ENCODE measurements at regions not wholly inside any gene's neighbourhood (a gene's known extent, or its start where the extent isn't known, plus 50 kb on each side); places are given as distances from the start of the nearest gene placed in this dataset.

DNA sequence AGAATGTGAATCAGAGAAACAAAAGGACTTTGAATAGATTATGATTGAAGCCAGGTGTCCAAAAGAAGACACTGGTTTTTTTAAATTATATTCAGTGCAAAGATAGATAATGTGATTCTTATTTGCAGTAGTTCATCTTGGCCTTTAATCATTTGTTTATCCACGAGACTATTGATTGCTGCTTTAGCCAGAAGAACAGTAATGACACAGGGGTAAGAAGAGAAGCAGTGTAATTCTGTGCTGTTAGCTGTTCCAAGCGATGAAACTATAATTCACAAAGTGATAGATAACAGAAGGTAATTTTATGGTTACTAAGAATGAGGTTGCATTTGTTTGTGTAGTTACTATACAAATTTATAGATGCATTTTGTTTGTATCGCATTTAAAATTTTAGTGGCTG is 311.6 kb downstream of the MZT1 start:
- Histone ChIP-seq H3K27ac (no peak overlapping the region), H3K4me3 (no peak overlapping the region)
- no peak for DNase-seq (ENCODE audit: low spot score)
- TF ChIP-seq, protein P1, sequence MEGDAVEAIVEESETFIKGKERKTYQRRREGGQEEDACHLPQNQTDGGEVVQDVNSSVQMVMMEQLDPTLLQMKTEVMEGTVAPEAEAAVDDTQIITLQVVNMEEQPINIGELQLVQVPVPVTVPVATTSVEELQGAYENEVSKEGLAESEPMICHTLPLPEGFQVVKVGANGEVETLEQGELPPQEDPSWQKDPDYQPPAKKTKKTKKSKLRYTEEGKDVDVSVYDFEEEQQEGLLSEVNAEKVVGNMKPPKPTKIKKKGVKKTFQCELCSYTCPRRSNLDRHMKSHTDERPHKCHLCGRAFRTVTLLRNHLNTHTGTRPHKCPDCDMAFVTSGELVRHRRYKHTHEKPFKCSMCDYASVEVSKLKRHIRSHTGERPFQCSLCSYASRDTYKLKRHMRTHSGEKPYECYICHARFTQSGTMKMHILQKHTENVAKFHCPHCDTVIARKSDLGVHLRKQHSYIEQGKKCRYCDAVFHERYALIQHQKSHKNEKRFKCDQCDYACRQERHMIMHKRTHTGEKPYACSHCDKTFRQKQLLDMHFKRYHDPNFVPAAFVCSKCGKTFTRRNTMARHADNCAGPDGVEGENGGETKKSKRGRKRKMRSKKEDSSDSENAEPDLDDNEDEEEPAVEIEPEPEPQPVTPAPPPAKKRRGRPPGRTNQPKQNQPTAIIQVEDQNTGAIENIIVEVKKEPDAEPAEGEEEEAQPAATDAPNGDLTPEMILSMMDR (IDR thresholded peaks at IDR 0.05) = no peak

DNA sequence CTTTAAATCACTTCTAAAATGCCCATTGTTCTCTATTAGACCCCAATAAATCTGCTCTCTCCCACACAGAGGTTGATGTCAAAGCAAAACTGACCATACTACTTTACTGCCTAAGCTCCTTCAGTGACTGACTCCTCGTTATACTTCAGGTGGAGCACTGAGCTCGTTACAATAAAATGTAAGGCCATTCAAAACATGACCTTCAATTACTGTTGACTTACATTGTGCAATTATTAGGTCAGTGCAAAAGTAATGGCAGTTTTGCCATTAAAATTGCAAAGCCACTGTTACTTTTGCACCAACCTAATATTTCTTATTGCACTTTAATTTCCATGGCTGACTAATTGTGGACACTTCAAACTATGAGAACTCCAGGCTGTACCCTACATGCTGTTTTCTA is 314.9 kb downstream of the MZT1 start:
- no peak overlapping the region for H3K4me3 ChIP-seq
- H3K27ac ChIP-seq = no peak overlapping the region
- TF ChIP-seq, protein P1 (IDR thresholded peaks at IDR 0.05) = no peak
- DNase-seq (ENCODE audit: low spot score) = no peak

DNA sequence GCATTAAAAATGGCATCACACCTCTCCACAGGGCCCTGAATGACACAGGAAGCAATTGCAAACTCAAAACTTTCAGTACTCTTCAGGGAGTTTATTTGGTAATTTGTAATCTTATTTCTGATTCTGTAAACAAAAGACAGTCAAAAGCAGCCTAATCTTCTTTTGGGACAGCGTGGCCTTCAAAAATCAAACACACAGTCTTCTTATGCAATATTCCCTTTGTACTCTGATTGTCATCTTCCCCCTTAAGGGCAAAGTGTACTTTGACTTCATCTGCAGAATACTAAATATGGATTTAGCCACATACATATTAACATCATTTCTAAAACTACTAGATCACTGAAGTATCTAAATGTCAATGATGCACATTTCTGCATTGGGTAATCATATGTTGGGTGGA is 322.0 kb downstream of the MZT1 start:
- H3K27ac ChIP-seq = no peak overlapping the region
- TF ChIP-seq, protein P1 (IDR thresholded peaks at IDR 0.05) = no peak
- H3K4me3 ChIP-seq = no peak overlapping the region
- no peak for DNase-seq (ENCODE audit: low spot score)

DNA sequence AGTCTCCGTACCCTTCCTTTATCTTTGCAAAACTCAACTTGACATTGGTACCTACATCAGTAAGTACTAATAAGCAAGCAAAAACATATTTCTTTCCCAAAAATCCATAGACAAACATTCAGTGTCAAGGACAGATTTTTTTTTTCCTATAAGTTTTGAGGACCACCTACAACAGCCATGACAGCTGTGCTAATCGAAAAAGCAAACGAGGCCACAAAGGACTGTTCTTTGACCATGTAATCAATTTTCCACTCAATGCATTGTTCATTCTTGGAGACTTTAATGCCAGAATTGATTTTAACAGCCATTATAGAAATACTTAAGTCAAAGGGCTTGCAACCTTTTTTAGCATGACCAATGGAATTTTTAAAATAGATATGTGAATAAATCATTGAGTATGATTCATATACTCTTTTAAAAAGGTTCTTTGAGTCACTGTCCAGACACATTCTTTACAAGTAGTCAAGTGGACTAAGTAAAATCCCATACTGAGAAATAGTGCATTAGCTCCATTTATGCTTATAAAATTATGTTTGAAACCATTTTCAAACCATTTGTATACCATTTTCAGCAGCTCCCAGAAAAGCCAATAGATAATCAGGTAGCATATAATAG is 323.9 kb downstream of the MZT1 start:
- DNase-seq (ENCODE audit: low spot score) = no peak
- no peak overlapping the region for H3K27ac ChIP-seq
- TF ChIP-seq, protein P1 (IDR thresholded peaks at IDR 0.05) = no peak

DNA sequence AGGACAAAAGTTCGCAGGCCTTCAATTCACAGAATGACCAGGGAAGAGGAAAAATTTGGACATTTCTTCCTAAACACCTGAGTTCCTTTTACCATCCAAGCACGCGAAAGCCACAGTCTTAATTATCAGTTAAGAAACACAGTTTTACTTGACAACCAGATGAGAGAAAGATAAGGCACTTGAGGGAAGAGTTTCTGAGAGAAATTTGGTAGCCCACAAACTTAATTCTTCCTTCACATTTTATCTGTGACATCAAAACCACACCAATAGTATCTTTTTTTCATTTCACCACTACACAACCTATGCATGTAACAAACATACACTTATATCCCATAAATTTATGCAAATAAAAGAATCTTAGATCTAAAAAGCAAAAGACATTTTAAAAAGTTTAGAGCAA is 326.6 kb downstream of the MZT1 start:
- TF ChIP-seq, protein P1 (IDR thresholded peaks at IDR 0.05) = no peak
- Histone ChIP-seq H3K27ac (no peak overlapping the region), H3K4me3 (no peak overlapping the region)
- no peak for DNase-seq (ENCODE audit: low spot score)

More for the DNA sequence above, 323.9 kb downstream of the MZT1 start:
- H3K4me3 ChIP-seq = no peak overlapping the region

DNA sequence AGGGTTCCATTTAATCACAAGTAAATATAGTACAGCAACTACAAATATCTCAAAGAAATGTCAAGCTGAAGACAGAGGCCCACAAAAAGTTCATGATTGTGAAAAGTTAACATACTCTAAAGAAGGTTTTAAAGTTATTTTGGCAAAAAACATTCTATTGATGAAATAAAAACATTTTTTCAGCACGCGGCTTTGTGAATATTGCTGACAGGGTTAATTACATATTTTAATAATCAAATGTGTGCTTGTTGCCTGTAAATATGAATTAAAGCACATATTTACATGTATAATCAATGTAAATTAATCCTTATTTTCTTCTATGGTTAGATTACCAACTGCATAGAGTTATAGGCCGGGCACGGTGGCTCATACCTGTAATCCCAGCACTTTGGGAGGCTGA is 328.1 kb downstream of the MZT1 start:
- TF ChIP-seq, protein P1 (IDR thresholded peaks at IDR 0.05) = no peak
- no peak overlapping the region for H3K4me3 ChIP-seq
- DNase-seq (ENCODE audit: low spot score) = no peak
- no peak overlapping the region for H3K27ac ChIP-seq

DNA sequence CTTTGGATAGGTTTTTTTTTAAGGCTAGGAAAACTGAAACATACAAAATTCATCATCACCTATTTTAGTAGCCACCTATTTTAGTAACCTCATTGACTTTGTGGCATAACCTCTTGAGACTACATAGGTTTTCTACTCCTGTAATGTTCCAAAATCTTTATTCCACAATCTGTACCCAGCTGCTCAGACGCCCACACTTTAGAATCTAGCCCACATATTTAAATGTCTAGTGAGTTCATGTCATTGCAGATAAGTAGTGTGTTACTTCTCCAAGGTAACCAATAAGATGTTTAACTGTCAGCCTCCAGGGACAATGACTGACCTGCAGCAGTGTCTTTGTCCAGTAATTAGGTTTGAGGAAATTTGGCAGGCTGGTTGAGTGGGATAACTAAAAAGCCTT is 330.2 kb downstream of the MZT1 start:
- TF ChIP-seq, protein P1 (IDR thresholded peaks at IDR 0.05) = no peak
- no peak overlapping the region for H3K4me3 ChIP-seq
- H3K27ac ChIP-seq = no peak overlapping the region
- DNase-seq (ENCODE audit: low spot score) = no peak

All from coronary artery (tissue), 2 donors.